HG03571 (cell line): ENCODE measurements at regions not wholly inside any gene's neighbourhood (a gene's known extent, or its start where the extent isn't known, plus 50 kb on each side); places are given as distances from the start of the nearest gene placed in this dataset.

ENCODE experiments used
- ATAC-seq: cut with Tn5 transposase; IDR thresholded peaks from one replicate; pipeline ENCODE4 v1.9.1; 2021; ENCODE audit not compliant: unreplicated experiment

GRCh38 chr12:74985293-74985985 is 224.2 kb downstream of the KCNC2 start:
- ATAC-seq, result no peak

GRCh38 chr12:74985986-74986319 is 223.7 kb downstream of the KCNC2 start:
- no peak for ATAC-seq

DNA sequence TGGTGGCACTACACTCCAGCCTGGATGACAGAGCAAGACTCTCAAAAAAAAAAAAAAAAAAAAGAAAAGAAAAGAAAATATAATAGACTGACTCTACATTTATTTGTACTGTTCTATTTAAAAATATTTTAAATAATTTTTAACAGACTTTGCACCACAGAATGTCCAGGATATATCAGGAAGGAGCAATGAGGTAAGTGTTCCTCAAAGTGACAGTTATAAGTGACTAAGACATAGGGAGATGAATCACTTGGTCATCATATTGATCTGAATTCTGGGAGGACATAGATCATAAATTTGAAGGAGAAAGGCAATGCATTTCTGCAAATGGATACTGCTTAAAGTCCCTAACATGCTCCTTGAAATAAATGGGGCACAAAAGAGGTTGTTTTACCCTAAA is 221.5 kb downstream of the KCNC2 start:
- ATAC-seq, result no peak
